K562 (cell line): ENCODE measurements at regions not wholly inside any gene's neighbourhood (a gene's known extent, or its start where the extent isn't known, plus 50 kb on each side); places are given as distances from the start of the nearest gene placed in this dataset.

ENCODE experiments used
- ATAC-seq: fragments of 200-7000 bp; cut with Tn5 transposase; 3 replicates; pipeline ENCODE4 v1.9.1; 2020; ENCODE audit warnings: moderate library complexity
- BruUV-seq: library from RNA; stranded (reverse); fragments of 400-500 nt; replicated peaks from 2 replicates; lab custom pipeline; 2021; lab: Mats Ljungman, UMichigan
- CTCF ChIA-PET: fragments of 300-600 bp; formaldehyde crosslinking; extraction: SDS; loops from one replicate; lab custom pipeline; 2021; ENCODE audit warnings: low intra/inter-chr PET ratio; lab: Yijun Ruan, JAX
- POLR2A ChIA-PET: fragments of 300-600, 350-650 bp; sonication (Branson Sonifier 250); formaldehyde crosslinking; extraction: SDS; loops from one replicate; lab custom pipeline; 2021; ENCODE audit warnings: antibody characterized with exemption, inconsistent platforms; lab: Yijun Ruan, JAX
- DNase-seq, 4 experiments: peaks; one replicate each; pipeline versions ENCODE4 v3.0.0 to v3.0.0-alpha.2; 2011 to 2018; ENCODE audit warnings: low spot score in 3 of 4, mixed read lengths in 3 of 4; ENCODE audit errors: extremely low read depth in 1 of 4
- FAIRE-seq: peaks from 2 replicates; lab custom pipeline; 2011; peaks lifted over from hg19 to GRCh38; lab: Jason Lieb, UNC
- H2AFZ ChIP-seq: 2 replicates; pipeline ENCODE4 v1.6.0; 2011; ENCODE audit warnings: low read depth, low read length, control low read depth, inconsistent platforms
- H3K27ac ChIP-seq: fragments of 200-600 bp; 3 replicates; pipeline ENCODE4 v1.8.0; 2011; ENCODE audit warnings: low read depth, mild to moderate bottlenecking, control low read depth, inconsistent platforms, low read length, moderate library complexity, mixed read lengths; ENCODE audit errors: extremely low read depth
- H3K27me3 ChIP-seq, 2 experiments: fragments of 300-600 bp in 1 of 2; 2 replicates in 1 of 2; 3 replicates in 1 of 2; pipeline versions ENCODE4 v1.6.0 to v1.8.0; 2011; ENCODE audit warnings: inconsistent platforms in 2 of 2, low read length in 2 of 2, mild to moderate bottlenecking in 1 of 2, mixed read lengths in 1 of 2, moderate library complexity in 1 of 2; ENCODE audit not compliant: control insufficient read depth in 2 of 2, insufficient read depth in 2 of 2
- H3K36me3 ChIP-seq: fragments of 300-600 bp; 3 replicates; pipeline ENCODE4 v1.8.0; 2011; ENCODE audit warnings: mild to moderate bottlenecking, low read length, inconsistent platforms; ENCODE audit not compliant: control insufficient read depth, insufficient read depth
- H3K4me1 ChIP-seq, 2 experiments: fragments of 200-600 bp in 1 of 2; replicated peaks in 1 of 2; 2 replicates in 1 of 2; 3 replicates in 1 of 2; pipeline versions ENCODE4 v1.5.1 to v1.8.0; 2011; ENCODE audit warnings: inconsistent platforms in 2 of 2, low read length in 2 of 2, mild to moderate bottlenecking in 1 of 2, mixed read lengths in 1 of 2, moderate library complexity in 1 of 2; ENCODE audit not compliant: control insufficient read depth in 2 of 2, insufficient read depth in 2 of 2
- H3K4me2 ChIP-seq: 2 replicates; pipeline ENCODE4 v1.6.1; 2011; ENCODE audit warnings: low read length, control low read depth, inconsistent platforms, mixed read lengths; ENCODE audit not compliant: insufficient read depth
- H3K4me3 ChIP-seq: fragments of 200-600 bp; sonication (generic), shearing (Covaris generic); 2 replicates; pipeline ENCODE4 v1.5.1; 2016; ENCODE audit warnings: control low read depth, inconsistent platforms
- H3K79me2 ChIP-seq: fragments of 200-600 bp; 3 replicates; pipeline ENCODE4 v1.8.0; 2011; ENCODE audit warnings: low read length, inconsistent platforms; ENCODE audit not compliant: control insufficient read depth, insufficient read depth
- H3K9ac ChIP-seq, 2 experiments: 2 replicates each; pipeline versions ENCODE4 v1.6.0 to v1.6.1; 2011; ENCODE audit warnings: low read depth in 2 of 2, low read length in 2 of 2, control low read depth in 1 of 2, inconsistent platforms in 1 of 2, mild to moderate bottlenecking in 1 of 2, mixed read lengths in 1 of 2; ENCODE audit not compliant: insufficient read depth in 1 of 2
- H3K9me1 ChIP-seq: one replicate; pipeline ENCODE4 v1.6.0; 2011; ENCODE audit warnings: inconsistent platforms, mild to moderate bottlenecking, low read length, moderate library complexity; ENCODE audit not compliant: control insufficient read depth, insufficient read depth
- H3K9me3 ChIP-seq: replicated peaks from 2 replicates; pipeline ENCODE4 v1.5.1; 2011; ENCODE audit warnings: low read depth, low read length, inconsistent platforms; ENCODE audit not compliant: control insufficient read depth, insufficient read depth
- H4K20me1 ChIP-seq: replicated peaks from 2 replicates; pipeline ENCODE4 v1.6.1; 2011; ENCODE audit warnings: low read length, inconsistent platforms, mixed read lengths; ENCODE audit not compliant: control insufficient read depth, insufficient read depth
- CHCHD3 ChIP-seq: fragments of 250-450 bp; sonication (Bioruptor Pico); IDR thresholded peaks from 2 replicates; pipeline ENCODE4 v2.1.2; 2022; ENCODE audit warnings: mild to moderate bottlenecking
- ESRRB ChIP-seq: fragments of 250-450 bp; sonication (Bioruptor Pico); IDR thresholded peaks from 2 replicates; pipeline ENCODE4 v1.5.0; 2020; ENCODE audit warnings: mild to moderate bottlenecking, moderate library complexity, borderline replicate concordance
- ETV5 ChIP-seq: sonication (generic); formaldehyde crosslinking; IDR thresholded peaks from 2 replicates; pipeline ENCODE4 v1.4.0; 2020; ENCODE audit warnings: low read depth, mild to moderate bottlenecking, missing genetic modification reagents
- ILF3 ChIP-seq: fragments of 450-650 bp; IDR thresholded peaks from 2 replicates; pipeline ENCODE4 v1.6.1; 2018; ENCODE audit warnings: antibody characterized with exemption, mild to moderate bottlenecking, moderate library complexity, borderline replicate concordance
- TBL1XR1 ChIP-seq, 2 experiments: IDR thresholded peaks; 2 replicates each; pipeline ENCODE4 v1.6.1; 2012; ENCODE audit warnings: improper control_type of control experiment in 2 of 2, low read length in 2 of 2, mild to moderate bottlenecking in 1 of 2
- ZC3H4 ChIP-seq: sonication (generic); formaldehyde crosslinking; IDR thresholded peaks from 2 replicates; pipeline ENCODE4 v1.9.0; 2021; ENCODE audit warnings: missing genetic modification reagents, borderline replicate concordance
- ZNF224 ChIP-seq: sonication (generic); formaldehyde crosslinking; IDR thresholded peaks from 2 replicates; pipeline ENCODE4 v1.8.0; 2022; ENCODE audit warnings: mild to moderate bottlenecking, missing genetic modification reagents
- in situ Hi-C: fragments of 300-500 bp; cut with MboI; formaldehyde crosslinking; loops from 4 replicates; pipeline ENCODE4 v1.15.0; 2018; ENCODE audit warnings: inconsistent platforms, mixed read lengths
- intact Hi-C: fragments of 100-400 bp; cut with micrococcal nuclease; formaldehyde crosslinking; loops from 2 replicates; pipeline ENCODE4 v1.14.2; 2022
- TF ChIP-seq, protein P1 (sequence below): fragments of 450-650 bp; IDR thresholded peaks from 2 replicates; pipeline ENCODE4 v1.6.1; 2016; ENCODE audit warnings: antibody characterized with exemption

DNA sequence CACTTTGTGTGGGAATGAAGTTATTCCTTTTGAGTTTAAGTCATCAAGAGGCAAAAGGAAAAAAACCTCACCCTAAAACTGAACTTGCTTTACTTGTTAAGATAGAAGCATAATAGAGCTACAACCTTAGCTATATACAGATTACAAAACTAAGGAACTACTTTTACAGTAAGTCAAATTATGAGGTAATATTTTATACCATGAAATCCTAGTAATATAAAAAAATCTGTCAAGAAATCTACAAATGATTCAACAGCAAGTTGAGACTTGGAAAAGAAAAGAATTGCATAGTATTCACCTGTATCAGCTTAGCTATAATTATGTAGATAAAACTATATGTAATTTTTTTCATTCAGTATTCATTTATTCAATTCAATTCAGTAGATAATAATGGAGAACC lies 335.3 kb downstream of the KLF5 start:
- Histone ChIP-seq H4K20me1 (no peaks in the 10 kb centered on the region), H3K79me2 (no peaks in the 10 kb centered on the region), H3K27me3 (no peaks in the 10 kb centered on the region), H3K4me1 (no peaks in the 10 kb centered on the region), H3K9me3 (no peaks in the 10 kb centered on the region), H3K9me1 (no peaks in the 10 kb centered on the region), H3K9ac (no peak overlapping the region), H3K4me3 (no peak overlapping the region), H3K27ac (no peak overlapping the region), H3K4me2 (no peak overlapping the region), H2AFZ (no peak overlapping the region), H3K36me3 (no peaks in the 10 kb centered on the region)
- TF ChIP-seq ZC3H4 (CRISPR knock-in tag) (no peak), ESRRB (CRISPR knock-in tag) (no peak), ZNF224 (CRISPR knock-in tag) (no peak), CHCHD3 (no peak), ILF3 (no peak), ETV5 (CRISPR knock-in tag) (no peak), TBL1XR1 (IDR thresholded peaks at IDR 0.05; ENCODE audit: low read length in 2 of 2) (no peak)
- TF ChIP-seq, protein P1, sequence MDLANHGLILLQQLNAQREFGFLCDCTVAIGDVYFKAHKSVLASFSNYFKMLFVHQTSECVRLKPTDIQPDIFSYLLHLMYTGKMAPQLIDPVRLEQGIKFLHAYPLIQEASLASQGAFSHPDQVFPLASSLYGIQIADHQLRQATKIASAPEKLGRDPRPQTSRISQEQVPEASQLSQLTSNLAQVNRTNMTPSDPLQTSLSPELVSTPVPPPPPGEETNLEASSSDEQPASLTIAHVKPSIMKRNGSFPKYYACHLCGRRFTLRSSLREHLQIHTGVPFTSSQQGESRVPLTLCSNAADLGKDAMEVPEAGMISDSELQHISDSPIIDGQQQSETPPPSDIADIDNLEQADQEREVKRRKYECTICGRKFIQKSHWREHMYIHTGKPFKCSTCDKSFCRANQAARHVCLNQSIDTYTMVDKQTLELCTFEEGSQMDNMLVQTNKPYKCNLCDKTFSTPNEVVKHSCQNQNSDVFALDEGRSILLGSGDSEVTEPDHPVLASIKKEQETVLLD, result no peak
- DNase-seq, result no peak
- intact Hi-C loops (no loop called here), in situ Hi-C loops (no loop called here)
- CTCF ChIA-PET, result no interaction called here
- POLR2A ChIA-PET, result no interaction called here
- no TSS peak for BruUV-seq
- no peak for ATAC-seq
- no peak for FAIRE-seq
